Astrocyte (in vitro differentiated cells and primary cell): ENCODE measurements at regions not wholly inside any gene's neighbourhood (a gene's known extent, or its start where the extent isn't known, plus 50 kb on each side); places are given as distances from the start of the nearest gene placed in this dataset.

Experiments
- DNase-seq: peaks from one replicate; pipeline ENCODE4 v3.0.0-alpha.2; 2010; ENCODE audit warnings: low read depth
- FAIRE-seq: peaks from 2 replicates; lab custom pipeline; 2011; peaks lifted over from hg19 to GRCh38; lab: Jason Lieb, UNC
- H2AFZ ChIP-seq: 2 replicates; pipeline ENCODE4 v1.6.0; 2012; ENCODE audit warnings: low read depth, low read length, inconsistent platforms
- H3K27ac ChIP-seq: 2 replicates; pipeline ENCODE4 v1.5.1; 2011; ENCODE audit warnings: low read depth, low read length, inconsistent platforms
- H3K27me3 ChIP-seq: 2 replicates; pipeline ENCODE4 v1.6.0; 2011; ENCODE audit warnings: low read length, inconsistent platforms; ENCODE audit not compliant: insufficient read depth
- H3K36me3 ChIP-seq: 2 replicates; pipeline ENCODE4 v1.5.1; 2011; ENCODE audit warnings: low read length, inconsistent platforms; ENCODE audit not compliant: insufficient read depth
- H3K4me1 ChIP-seq: 2 replicates; pipeline ENCODE4 v1.5.1; 2011; ENCODE audit warnings: low read length, inconsistent platforms; ENCODE audit not compliant: insufficient read depth
- H3K4me2 ChIP-seq: 2 replicates; pipeline ENCODE4 v1.6.0; 2012; ENCODE audit warnings: low read length, inconsistent platforms
- H3K4me3 ChIP-seq: 2 replicates; pipeline ENCODE4 v1.5.1; 2011; ENCODE audit warnings: low read depth, mild to moderate bottlenecking, low read length, inconsistent platforms; ENCODE audit not compliant: insufficient read depth
- H3K79me2 ChIP-seq: 2 replicates; pipeline ENCODE4 v1.6.0; 2012; ENCODE audit warnings: mild to moderate bottlenecking, low read length, inconsistent platforms; ENCODE audit not compliant: insufficient read depth
- H3K9ac ChIP-seq: 2 replicates; pipeline ENCODE4 v1.6.0; 2012; ENCODE audit warnings: mild to moderate bottlenecking, low read length, inconsistent platforms
- H3K9me3 ChIP-seq: 2 replicates; pipeline ENCODE4 v1.5.1; 2012; ENCODE audit warnings: low read depth, mild to moderate bottlenecking, low read length, inconsistent platforms; ENCODE audit not compliant: insufficient read depth
- H4K20me1 ChIP-seq: 2 replicates; pipeline ENCODE4 v1.6.0; 2012; ENCODE audit warnings: low read length, inconsistent platforms; ENCODE audit not compliant: insufficient read depth
- H3K27ac Mint-ChIP-seq: one replicate; pipeline ENCODE4 v1.8.0; 2021; ENCODE audit warnings: mild to moderate bottlenecking, mixed read lengths; ENCODE audit not compliant: unreplicated experiment
- H3K27me3 Mint-ChIP-seq: one replicate; pipeline ENCODE4 v1.8.0; 2021; ENCODE audit warnings: low read depth, mixed read lengths; ENCODE audit not compliant: unreplicated experiment
- H3K36me3 Mint-ChIP-seq: one replicate; pipeline ENCODE4 v1.8.0; 2021; ENCODE audit warnings: low read depth, mixed read lengths; ENCODE audit not compliant: unreplicated experiment
- H3K4me1 Mint-ChIP-seq: one replicate; pipeline ENCODE4 v1.8.0; 2021; ENCODE audit warnings: low read depth, mixed read lengths; ENCODE audit not compliant: unreplicated experiment
- H3K4me3 Mint-ChIP-seq: one replicate; pipeline ENCODE4 v1.8.0; 2021; ENCODE audit warnings: mild to moderate bottlenecking, moderate library complexity, mixed read lengths; ENCODE audit not compliant: unreplicated experiment
- H3K9me3 Mint-ChIP-seq: one replicate; pipeline ENCODE4 v1.8.0; 2021; ENCODE audit warnings: mild to moderate bottlenecking, mixed read lengths; ENCODE audit not compliant: unreplicated experiment
- EZH2 ChIP-seq: IDR thresholded peaks from 2 replicates; pipeline ENCODE4 v1.6.1; 2012; ENCODE audit warnings: mild to moderate bottlenecking, low read length, inconsistent platforms; ENCODE audit not compliant: insufficient read depth
- TF ChIP-seq, protein P1 (sequence below): IDR thresholded peaks from 2 replicates; pipeline ENCODE4 v1.5.1; 2011; ENCODE audit warnings: low read depth, mild to moderate bottlenecking, inconsistent platforms, low read length, moderate library complexity; ENCODE audit not compliant: insufficient read depth

DNA sequence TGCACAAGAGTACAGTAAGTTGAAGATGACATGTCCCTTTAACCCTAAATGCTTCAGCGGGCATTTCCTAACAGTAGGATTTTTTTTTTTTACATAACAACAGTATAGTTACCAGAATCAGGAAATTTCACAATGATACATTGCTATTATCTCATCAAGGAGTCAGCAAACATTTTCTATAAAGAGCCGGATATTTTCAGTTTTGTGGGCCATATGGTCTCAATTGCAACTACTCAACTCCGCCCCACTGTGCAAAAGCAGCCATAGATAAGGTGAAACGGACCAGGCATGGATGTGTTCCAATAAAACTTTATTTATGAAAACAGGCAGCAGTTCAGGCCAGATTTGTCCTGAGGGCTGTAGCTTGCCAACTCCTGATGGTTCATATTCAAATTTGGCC is 130.6 kb downstream of the SMAD6 start:
- Histone ChIP-seq H3K4me3 (no peak overlapping the region), H3K4me2 (no peak overlapping the region), H3K36me3 (no peaks in the 10 kb centered on the region), H3K4me1 (peaks cover 9% of the 10 kb centered on the region), H3K9me3 (no peaks in the 10 kb centered on the region), H3K27ac (no peak overlapping the region), H3K27me3 (no peaks in the 10 kb centered on the region), H4K20me1 (no peaks in the 10 kb centered on the region), H3K9ac (no peak overlapping the region), H2AFZ (no peak overlapping the region), H3K79me2 (no peaks in the 10 kb centered on the region)
- Mint-ChIP-seq H3K4me3 (no peak overlapping the region), H3K27me3 (no peaks in the 10 kb centered on the region), H3K9me3 (peaks cover 3% of the 10 kb centered on the region), H3K4me1 (peaks cover 5% of the 10 kb centered on the region), H3K36me3 (no peaks in the 10 kb centered on the region), H3K27ac (no peak overlapping the region)
- FAIRE-seq: no peak
- TF ChIP-seq EZH2: no peak
- TF ChIP-seq, protein P1, sequence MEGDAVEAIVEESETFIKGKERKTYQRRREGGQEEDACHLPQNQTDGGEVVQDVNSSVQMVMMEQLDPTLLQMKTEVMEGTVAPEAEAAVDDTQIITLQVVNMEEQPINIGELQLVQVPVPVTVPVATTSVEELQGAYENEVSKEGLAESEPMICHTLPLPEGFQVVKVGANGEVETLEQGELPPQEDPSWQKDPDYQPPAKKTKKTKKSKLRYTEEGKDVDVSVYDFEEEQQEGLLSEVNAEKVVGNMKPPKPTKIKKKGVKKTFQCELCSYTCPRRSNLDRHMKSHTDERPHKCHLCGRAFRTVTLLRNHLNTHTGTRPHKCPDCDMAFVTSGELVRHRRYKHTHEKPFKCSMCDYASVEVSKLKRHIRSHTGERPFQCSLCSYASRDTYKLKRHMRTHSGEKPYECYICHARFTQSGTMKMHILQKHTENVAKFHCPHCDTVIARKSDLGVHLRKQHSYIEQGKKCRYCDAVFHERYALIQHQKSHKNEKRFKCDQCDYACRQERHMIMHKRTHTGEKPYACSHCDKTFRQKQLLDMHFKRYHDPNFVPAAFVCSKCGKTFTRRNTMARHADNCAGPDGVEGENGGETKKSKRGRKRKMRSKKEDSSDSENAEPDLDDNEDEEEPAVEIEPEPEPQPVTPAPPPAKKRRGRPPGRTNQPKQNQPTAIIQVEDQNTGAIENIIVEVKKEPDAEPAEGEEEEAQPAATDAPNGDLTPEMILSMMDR: no peak
- no peak for DNase-seq

GRCh38 chr15:66833371-66833770 is 131.3 kb downstream of the SMAD6 start:
- FAIRE-seq (no peak), DNase-seq (no peak)
- no peak for TF ChIP-seq EZH2
- TF ChIP-seq, protein P1: no peak
- no peak overlapping the region for H3K4me3 Mint-ChIP-seq
- Histone ChIP-seq H3K27ac (no peak overlapping the region), H3K9me3 (no peaks in the 10 kb centered on the region), H3K4me1 (peaks cover 9% of the 10 kb centered on the region), H4K20me1 (no peaks in the 10 kb centered on the region), H3K4me2 (no peak overlapping the region), H3K4me3 (no peak overlapping the region), H3K79me2 (no peaks in the 10 kb centered on the region), H3K9ac (no peak overlapping the region), H2AFZ (no peak overlapping the region), H3K36me3 (no peaks in the 10 kb centered on the region), H3K27me3 (no peaks in the 10 kb centered on the region)
- no peaks in the 10 kb centered on the region for H3K27me3 Mint-ChIP-seq
- peaks cover 5% of the 10 kb centered on the region for H3K4me1 Mint-ChIP-seq
- no peaks in the 10 kb centered on the region for H3K36me3 Mint-ChIP-seq
- no peak overlapping the region for H3K27ac Mint-ChIP-seq
- peaks cover 3% of the 10 kb centered on the region for H3K9me3 Mint-ChIP-seq

- Histone ChIP-seq H4K20me1 (no peaks in the 10 kb centered on the region), H3K9me3 (no peaks in the 10 kb centered on the region), H3K4me1 (peaks cover 9% of the 10 kb centered on the region), H3K27ac (no peak overlapping the region), H3K79me2 (no peaks in the 10 kb centered on the region), H2AFZ (no peak overlapping the region), H3K4me2 (no peak overlapping the region), H3K4me3 (no peak overlapping the region), H3K9ac (no peak overlapping the region), H3K27me3 (no peaks in the 10 kb centered on the region), H3K36me3 (no peaks in the 10 kb centered on the region)
- TF ChIP-seq, protein P1: no peak
- TF ChIP-seq EZH2: no peak
- H3K36me3 Mint-ChIP-seq: no peaks in the 10 kb centered on the region
- FAIRE-seq (no peak), DNase-seq (no peak)
- no peak overlapping the region for H3K4me3 Mint-ChIP-seq
- H3K27me3 Mint-ChIP-seq: no peaks in the 10 kb centered on the region
- H3K27ac Mint-ChIP-seq: no peak overlapping the region
- peaks cover 3% of the 10 kb centered on the region for H3K9me3 Mint-ChIP-seq
- H3K4me1 Mint-ChIP-seq: peaks cover 5% of the 10 kb centered on the region
Measured at GRCh38 chr15:66833803-66834202, 131.8 kb downstream of the SMAD6 start.
